ENCODE measurements at regions not wholly inside any gene's neighbourhood (a gene's known extent, or its start where the extent isn't known, plus 50 kb on each side); places are given as distances from the start of the nearest gene placed in this dataset.

GRCh38 chr2:6618201-6618600 is 247.5 kb downstream of the CMPK2 start:
- no peak for TF ChIP-seq CTCF (IDR thresholded peaks at IDR 0.05)
- no peak for TF ChIP-seq EZH2 (IDR thresholded peaks at IDR 0.05; ENCODE audit: borderline replicate concordance, insufficient read depth, low read depth, low read length, poor library complexity, severe bottlenecking)

Measured in B cell (primary cell).